ENCODE measurements at regions not wholly inside any gene's neighbourhood (a gene's known extent, or its start where the extent isn't known, plus 50 kb on each side); places are given as distances from the start of the nearest gene placed in this dataset.
"Not testable (repeated sequence)": the region's sequence is repeated elsewhere in the genome, so short reads cannot be mapped to it uniquely, and the experiment has no call there.

DNA sequence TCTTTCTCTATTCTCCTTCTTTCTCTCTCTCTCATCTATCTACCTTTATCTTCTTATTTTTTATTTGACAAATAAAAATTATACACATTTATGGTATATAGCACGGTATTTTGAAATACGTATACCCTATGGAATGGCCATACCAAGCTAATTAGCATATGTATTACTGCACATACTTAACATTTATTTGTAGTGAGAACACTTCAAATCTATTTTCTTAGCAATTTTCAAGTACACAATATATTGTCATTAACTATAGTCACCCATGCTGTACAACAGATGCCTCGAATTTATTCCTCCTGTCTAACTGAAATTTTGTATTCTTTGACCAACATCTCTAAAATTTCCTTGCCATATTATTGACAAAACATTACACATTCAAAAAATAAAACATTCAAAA is 447.1 kb downstream of the MIAT start:
- Histone ChIP-seq H3K4me1 (ENCODE audit: control insufficient read depth, insufficient read depth, low read length) (peaks cover 14% of the 10 kb centered on the region), H3K27ac (ENCODE audit: low read depth, low read length) (no peak overlapping the region), H3K9me3 (ENCODE audit: control insufficient read depth, insufficient read depth, low read length) (no peaks in the 10 kb centered on the region), H3K27me3 (ENCODE audit: control insufficient read depth, insufficient read depth, low read length) (peaks cover 9% of the 10 kb centered on the region), H3K36me3 (ENCODE audit: control insufficient read depth, insufficient read depth, low read length) (no peaks in the 10 kb centered on the region), H3K9ac (ENCODE audit: low read depth, low read length) (no peak overlapping the region), H3K4me3 (ENCODE audit: low read depth, low read length) (no peak overlapping the region)

DNA sequence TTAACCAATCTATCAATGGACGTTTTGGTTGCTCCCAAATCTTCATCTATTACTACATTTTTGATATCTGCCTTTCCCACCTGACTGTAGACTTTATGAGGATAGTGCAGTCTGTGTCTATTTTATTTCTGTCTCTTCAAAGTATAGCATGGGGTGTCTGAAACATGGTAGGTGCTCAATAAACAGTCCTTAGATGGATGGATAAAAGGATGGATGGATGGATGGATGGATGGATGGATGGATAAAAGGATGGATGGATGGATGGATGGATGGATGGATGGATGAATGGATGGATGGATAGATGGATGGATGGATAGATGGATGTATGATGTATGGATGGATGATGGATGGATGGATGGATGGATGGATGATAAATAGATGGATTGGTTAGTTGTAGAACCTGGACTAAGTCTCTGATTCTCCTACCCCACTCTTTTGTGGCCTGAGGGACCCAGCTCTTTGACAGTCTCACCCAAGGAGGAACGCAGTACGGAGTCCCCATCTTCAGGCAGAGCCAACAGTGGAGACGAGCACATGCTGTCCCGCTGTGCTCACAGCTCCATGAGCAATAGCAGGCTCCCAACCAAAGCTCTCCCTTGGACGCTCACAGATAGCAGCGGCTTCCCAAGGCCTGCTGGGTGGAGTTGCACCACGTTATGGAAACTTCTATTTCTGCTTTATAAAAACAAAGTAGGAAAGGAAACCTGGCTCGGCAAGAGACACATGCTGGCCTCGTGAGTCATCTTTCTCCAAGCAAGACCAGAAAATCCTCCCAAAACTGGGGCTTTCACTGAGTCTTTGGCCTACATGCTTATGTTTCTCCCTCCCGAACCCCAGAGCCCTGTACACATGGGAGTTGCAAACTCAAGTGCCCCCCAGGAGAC is 448.0 kb downstream of the MIAT start:
- Histone ChIP-seq H3K9ac (ENCODE audit: low read depth, low read length) (no peak overlapping the region), H3K4me1 (ENCODE audit: control insufficient read depth, insufficient read depth, low read length) (peaks cover 11% of the 10 kb centered on the region), H3K36me3 (ENCODE audit: control insufficient read depth, insufficient read depth, low read length) (no peaks in the 10 kb centered on the region), H3K4me3 (ENCODE audit: low read depth, low read length) (no peak overlapping the region), H3K27me3 (ENCODE audit: control insufficient read depth, insufficient read depth, low read length) (peaks cover 9% of the 10 kb centered on the region), H3K27ac (ENCODE audit: low read depth, low read length) (no peak overlapping the region), H3K9me3 (ENCODE audit: control insufficient read depth, insufficient read depth, low read length) (no peaks in the 10 kb centered on the region)

DNA sequence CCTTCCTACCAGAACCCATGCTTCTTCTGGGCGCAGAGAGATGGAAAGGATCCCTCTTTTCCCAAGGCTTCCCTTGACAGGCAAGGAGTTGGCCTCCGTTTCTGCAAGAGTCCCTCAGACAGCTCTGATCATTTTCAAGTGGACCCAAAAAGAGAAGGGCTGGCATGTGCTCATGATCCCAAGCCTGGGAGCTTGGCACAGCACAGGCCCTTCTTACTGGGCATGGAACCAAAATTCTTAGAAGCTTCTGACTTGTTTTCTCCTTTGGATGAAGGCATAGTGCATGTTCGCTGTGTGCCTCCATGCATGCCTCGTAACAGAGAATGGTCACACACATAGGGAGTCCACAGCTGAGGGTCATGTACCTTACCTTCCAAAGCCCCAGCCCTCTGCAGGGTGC is 449.6 kb downstream of the MIAT start:
- no peaks in the 10 kb centered on the region for H3K36me3 ChIP-seq (ENCODE audit: control insufficient read depth, insufficient read depth, low read length)
- H3K27me3 ChIP-seq (ENCODE audit: control insufficient read depth, insufficient read depth, low read length) = no peaks in the 10 kb centered on the region
- H3K27ac ChIP-seq (ENCODE audit: low read depth, low read length) = no peak overlapping the region
- no peak overlapping the region for H3K4me3 ChIP-seq (ENCODE audit: low read depth, low read length)
- H3K4me1 ChIP-seq (ENCODE audit: control insufficient read depth, insufficient read depth, low read length) = peaks cover 10% of the 10 kb centered on the region
- H3K9ac ChIP-seq (ENCODE audit: low read depth, low read length) = no peak overlapping the region
- no peaks in the 10 kb centered on the region for H3K9me3 ChIP-seq (ENCODE audit: control insufficient read depth, insufficient read depth, low read length)

- H3K36me3 ChIP-seq (ENCODE audit: control insufficient read depth, insufficient read depth, low read length) = no peaks in the 10 kb centered on the region
- no peak overlapping the region for H3K27ac ChIP-seq (ENCODE audit: low read depth, low read length)
- H3K9ac ChIP-seq (ENCODE audit: low read depth, low read length) = no peak overlapping the region
- H3K27me3 ChIP-seq (ENCODE audit: control insufficient read depth, insufficient read depth, low read length) = no peaks in the 10 kb centered on the region
- peaks cover 10% of the 10 kb centered on the region for H3K4me1 ChIP-seq (ENCODE audit: control insufficient read depth, insufficient read depth, low read length)
- no peak overlapping the region for H3K4me3 ChIP-seq (ENCODE audit: low read depth, low read length)
- H3K9me3 ChIP-seq (ENCODE audit: control insufficient read depth, insufficient read depth, low read length) = no peaks in the 10 kb centered on the region
Measured at GRCh38 chr22:27107386-27107785, 450.0 kb downstream of the MIAT start.

- no peaks in the 10 kb centered on the region for H3K27me3 ChIP-seq (ENCODE audit: control insufficient read depth, insufficient read depth, low read length)
- H3K9me3 ChIP-seq (ENCODE audit: control insufficient read depth, insufficient read depth, low read length) = no peaks in the 10 kb centered on the region
- no peak overlapping the region for H3K4me3 ChIP-seq (ENCODE audit: low read depth, low read length)
- H3K9ac ChIP-seq (ENCODE audit: low read depth, low read length) = no peak overlapping the region
- no peaks in the 10 kb centered on the region for H3K36me3 ChIP-seq (ENCODE audit: control insufficient read depth, insufficient read depth, low read length)
- peaks cover 10% of the 10 kb centered on the region for H3K4me1 ChIP-seq (ENCODE audit: control insufficient read depth, insufficient read depth, low read length)
- H3K27ac ChIP-seq (ENCODE audit: low read depth, low read length) = no peak overlapping the region
Measured at GRCh38 chr22:27107824-27108223, 450.4 kb downstream of the MIAT start.

DNA sequence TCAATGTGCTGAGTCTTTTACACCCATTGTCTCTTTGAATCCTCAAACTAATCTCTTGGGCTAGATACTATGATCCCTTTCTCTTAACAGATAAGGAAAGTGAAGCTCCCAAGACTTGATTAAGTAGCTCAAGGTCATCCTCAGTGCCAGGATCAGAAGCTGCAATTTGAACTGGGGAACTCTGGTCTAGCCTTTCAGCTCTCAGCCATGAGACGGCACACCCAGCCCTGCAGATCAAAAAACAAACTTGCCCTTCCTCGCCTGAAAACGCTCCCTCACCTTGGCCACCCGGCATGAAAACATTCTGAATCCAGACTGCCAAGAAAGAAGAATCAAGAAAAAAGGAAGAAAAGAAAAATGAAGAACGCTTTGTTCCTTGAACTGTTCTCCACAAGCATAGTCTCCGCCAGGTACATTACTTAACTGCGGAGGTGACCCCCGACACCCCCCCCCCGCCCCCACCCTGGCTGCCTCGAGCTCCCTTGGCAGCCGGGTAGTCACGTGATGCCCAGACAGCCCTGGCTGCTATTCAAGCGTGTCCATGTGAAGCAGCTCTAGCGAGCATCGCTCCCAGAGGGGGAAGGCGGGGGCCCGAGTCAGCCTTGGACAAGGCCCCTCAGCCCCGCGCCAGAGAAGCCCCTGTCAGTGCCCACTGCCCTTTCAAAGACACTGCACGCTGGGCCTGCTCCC is 451.2 kb downstream of the MIAT start:
- H3K9ac ChIP-seq (ENCODE audit: low read depth, low read length) = no peak overlapping the region
- H3K4me1 ChIP-seq (ENCODE audit: control insufficient read depth, insufficient read depth, low read length) = peaks cover 10% of the 10 kb centered on the region
- H3K36me3 ChIP-seq (ENCODE audit: control insufficient read depth, insufficient read depth, low read length) = no peaks in the 10 kb centered on the region
- no peak overlapping the region for H3K27ac ChIP-seq (ENCODE audit: low read depth, low read length)
- no peaks in the 10 kb centered on the region for H3K27me3 ChIP-seq (ENCODE audit: control insufficient read depth, insufficient read depth, low read length)
- no peak overlapping the region for H3K4me3 ChIP-seq (ENCODE audit: low read depth, low read length)
- no peaks in the 10 kb centered on the region for H3K9me3 ChIP-seq (ENCODE audit: control insufficient read depth, insufficient read depth, low read length)

DNA sequence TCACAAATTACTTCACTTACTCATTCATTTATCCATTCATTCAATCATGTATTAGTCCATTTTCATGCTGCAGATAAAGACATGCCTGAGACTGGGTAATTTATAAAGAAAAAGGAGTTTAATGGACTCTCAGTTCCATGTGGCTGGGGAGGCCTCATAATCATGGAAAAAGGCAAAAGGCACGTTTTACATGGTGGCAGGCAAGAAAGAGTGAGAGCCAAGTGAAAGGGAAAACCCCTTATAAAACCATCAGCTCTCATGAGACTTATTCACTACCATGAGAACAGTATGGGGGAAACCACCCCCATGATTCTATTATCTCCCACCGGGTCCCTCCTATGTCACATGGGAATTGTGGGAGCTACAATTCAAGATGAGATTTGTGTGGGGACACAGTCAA is 452.0 kb downstream of the MIAT start:
- not testable (repeated sequence) for H3K27ac ChIP-seq (ENCODE audit: low read depth, low read length); H3K36me3 ChIP-seq (ENCODE audit: control insufficient read depth, insufficient read depth, low read length); H3K4me3 ChIP-seq (ENCODE audit: low read depth, low read length); H3K9me3 ChIP-seq (ENCODE audit: control insufficient read depth, insufficient read depth, low read length); H3K27me3 ChIP-seq (ENCODE audit: control insufficient read depth, insufficient read depth, low read length); H3K9ac ChIP-seq (ENCODE audit: low read depth, low read length)
- H3K4me1 ChIP-seq (ENCODE audit: control insufficient read depth, insufficient read depth, low read length) = peaks cover 10% of the 10 kb centered on the region

DNA sequence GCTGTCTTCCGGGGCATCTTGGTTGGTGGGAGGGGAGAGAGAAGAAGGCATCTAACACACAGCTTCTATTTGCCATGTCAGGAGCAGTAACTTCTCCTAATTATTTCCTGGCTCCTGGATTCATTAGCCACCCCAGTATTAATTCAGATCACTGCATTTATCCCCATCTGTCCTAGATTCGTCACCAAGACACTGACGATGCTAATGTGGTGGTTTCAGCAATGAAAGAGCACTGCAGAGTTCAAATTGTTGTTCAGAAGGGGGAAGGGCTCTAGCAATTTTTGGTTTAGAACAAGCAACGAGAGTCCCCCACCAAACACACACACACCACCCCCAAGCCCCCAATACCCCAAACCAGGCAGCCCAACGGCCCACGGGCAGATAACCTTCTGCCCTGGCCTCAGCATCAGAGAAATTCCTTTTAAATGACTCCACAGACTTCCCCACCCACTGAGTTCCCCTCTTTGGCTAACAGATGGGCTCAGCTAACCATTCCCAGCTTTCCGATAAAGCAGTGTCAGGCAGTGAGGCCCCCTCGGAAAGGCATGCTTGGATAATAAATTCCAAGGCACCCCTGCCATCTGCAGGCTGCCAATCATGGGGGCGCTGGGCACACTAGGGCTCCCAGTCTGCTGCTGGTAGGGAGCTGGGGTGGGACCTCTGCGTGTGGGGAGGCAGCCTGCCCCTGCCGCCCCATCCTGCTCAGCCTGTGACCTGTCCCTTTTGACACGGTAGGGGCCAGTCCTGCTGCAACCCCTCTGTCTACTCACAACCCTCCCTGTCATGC is 453.5 kb downstream of the MIAT start:
- Histone ChIP-seq H3K27ac (ENCODE audit: low read depth, low read length) (peak overlapping the region; percentile 81), H3K27me3 (ENCODE audit: control insufficient read depth, insufficient read depth, low read length) (no peaks in the 10 kb centered on the region), H3K4me3 (ENCODE audit: low read depth, low read length) (no peak overlapping the region), H3K36me3 (ENCODE audit: control insufficient read depth, insufficient read depth, low read length) (no peaks in the 10 kb centered on the region), H3K9ac (ENCODE audit: low read depth, low read length) (no peak overlapping the region), H3K4me1 (ENCODE audit: control insufficient read depth, insufficient read depth, low read length) (peaks cover 10% of the 10 kb centered on the region), H3K9me3 (ENCODE audit: control insufficient read depth, insufficient read depth, low read length) (no peaks in the 10 kb centered on the region)

- Histone ChIP-seq H3K9me3 (ENCODE audit: control insufficient read depth, insufficient read depth, low read length) (no peaks in the 10 kb centered on the region), H3K27me3 (ENCODE audit: control insufficient read depth, insufficient read depth, low read length) (no peaks in the 10 kb centered on the region), H3K4me1 (ENCODE audit: control insufficient read depth, insufficient read depth, low read length) (peaks cover 10% of the 10 kb centered on the region), H3K36me3 (ENCODE audit: control insufficient read depth, insufficient read depth, low read length) (no peaks in the 10 kb centered on the region), H3K4me3 (ENCODE audit: low read depth, low read length) (no peak overlapping the region), H3K9ac (ENCODE audit: low read depth, low read length) (no peak overlapping the region), H3K27ac (ENCODE audit: low read depth, low read length) (no peak overlapping the region)
Measured at GRCh38 chr22:27111796-27112672, 454.6 kb downstream of the MIAT start.

DNA sequence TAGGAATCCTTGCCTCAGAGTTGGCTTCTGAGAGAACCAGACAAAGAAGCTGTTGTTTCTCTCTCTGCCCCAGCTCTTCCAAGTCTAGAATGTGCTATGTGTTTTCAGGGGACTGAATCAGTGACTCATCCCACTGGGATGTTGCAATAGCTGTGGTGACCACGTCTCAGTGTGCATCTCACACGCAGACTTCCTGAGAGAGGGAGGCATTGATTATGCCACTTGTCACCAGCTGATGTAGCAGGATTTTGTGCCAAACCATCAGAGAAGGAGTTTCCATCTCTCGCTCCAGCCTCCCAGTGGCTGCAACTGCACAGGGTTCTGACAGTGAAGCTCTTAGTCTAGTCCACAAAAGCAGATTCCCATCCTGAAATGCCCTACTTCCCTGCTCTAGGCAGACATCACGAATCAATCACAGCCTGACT is 455.8 kb downstream of the MIAT start:
- no peak overlapping the region for H3K9ac ChIP-seq (ENCODE audit: low read depth, low read length)
- no peaks in the 10 kb centered on the region for H3K27me3 ChIP-seq (ENCODE audit: control insufficient read depth, insufficient read depth, low read length)
- H3K36me3 ChIP-seq (ENCODE audit: control insufficient read depth, insufficient read depth, low read length) = no peaks in the 10 kb centered on the region
- H3K9me3 ChIP-seq (ENCODE audit: control insufficient read depth, insufficient read depth, low read length) = no peaks in the 10 kb centered on the region
- peaks cover 10% of the 10 kb centered on the region for H3K4me1 ChIP-seq (ENCODE audit: control insufficient read depth, insufficient read depth, low read length)
- peak overlapping the region; percentile 35 for H3K27ac ChIP-seq (ENCODE audit: low read depth, low read length)
- no peak overlapping the region for H3K4me3 ChIP-seq (ENCODE audit: low read depth, low read length)

Data from HUES48 (cell line).